ENCODE measurements at regions not wholly inside any gene's neighbourhood (a gene's known extent, or its start where the extent isn't known, plus 50 kb on each side); places are given as distances from the start of the nearest gene placed in this dataset.

- no peak for TF ChIP-seq CTCF (IDR thresholded peaks at IDR 0.05; ENCODE audit: low read depth, low read length, missing input control)
- TF ChIP-seq SP1 (IDR thresholded peaks at IDR 0.05): no peak
- TF ChIP-seq YY1 (IDR thresholded peaks at IDR 0.05): no peak
These were observed 142.8 kb upstream of the RAB4A start for GRCh38 chr1:229128066-229128608.

Data from liver (tissue), 3 donors.